Pancreas (tissue), 10 donors: ENCODE measurements at regions not wholly inside any gene's neighbourhood (a gene's known extent, or its start where the extent isn't known, plus 50 kb on each side); places are given as distances from the start of the nearest gene placed in this dataset.

ENCODE experiments used
- ATAC-seq, 4 donors: fragments of 200-7000 bp; cut with Tn5 transposase; one replicate each; pipeline versions ENCODE4 v1.8.0 to v1.9.1; 2020; ENCODE audit warnings: mild to moderate bottlenecking in 4 of 4, moderate library complexity in 4 of 4
- DNase-seq, 6 donors: peaks; one replicate each; pipeline ENCODE4 v3.0.0-alpha.2; 2020
- FAIRE-seq: peaks from 2 replicates; lab custom pipeline; 2012; peaks lifted over from hg19 to GRCh38; lab: Jason Lieb, UNC
- H3K27ac ChIP-seq, 4 donors: fragments of 200-600 bp; sonication (generic); 1 replicate in 3 of 4; 2 replicates in 1 of 4; pipeline versions ENCODE4 v1.5.0 to v1.8.0; 2020
- H3K27me3 ChIP-seq, 4 donors: fragments of 200-600 bp; one replicate each; pipeline ENCODE4 v1.8.0; 2021
- H3K36me3 ChIP-seq, 3 donors: fragments of 200-600 bp; sonication (generic) in 1 of 3; one replicate each; pipeline versions ENCODE4 v1.5.0 to v1.8.0; 2020 to 2021
- H3K4me1 ChIP-seq, 3 donors: fragments of 200-600 bp; one replicate each; pipeline ENCODE4 v1.8.0; 2021
- H3K4me3 ChIP-seq, 4 donors: fragments of 200-600 bp; sonication (generic) in 2 of 4; one replicate each; pipeline versions ENCODE4 v1.5.0 to v1.8.0; 2020 to 2021
- H3K9me3 ChIP-seq, 4 donors: fragments of 200-600 bp; one replicate each; pipeline ENCODE4 v1.8.0; 2021
- CTCF ChIP-seq, 4 donors: fragments of 200-600 bp; sonication (generic) in 3 of 4; IDR thresholded peaks; one replicate each; pipeline versions ENCODE4 v1.5.0 to v1.8.0; 2021; ENCODE audit warnings: antibody characterized with exemption in 4 of 4
- WGBS, 2 donors: extraction: QIAGEN DNeasy Blood & Tissue Kit; methylation state at CpG; one replicate each; pipeline ENCODE4 v1.1.7; 2013; 5-methylcytosine and 5-hydroxymethylcytosine counted together
- intact Hi-C, 3 donors: fragments of 100-400 bp; cut with DNase I; formaldehyde crosslinking; loops; one replicate each; pipeline versions ENCODE4 v1.11.1 to v1.14.2; 2022
- donor health status: healthy with polysubstance abuse.
- donor health status: DM: no; HTN: no; CAD: no; lungs with moderate emphysema.
- donor health status: DM: no; HTN: no; CAD: no.
- donor health status: control.
- donor health status: control.
- donor health status: Bipolar disorder and iron deficiency.
- donor health status: DM: yes; HTN: yes; CAD: no.
- donor health status: DM: no; HTN: no; CAD: no.
- donor health status: DM: no; HTN: no; CAD: no.
- donor health status: DM: yes; HTN: yes; CAD: no.

GRCh38 chr4:96036781-96037180 is 196.9 kb downstream of the PDHA2 start:
- Histone ChIP-seq H3K9me3 (no peaks in the 10 kb centered on the region), H3K27me3 (no peaks in the 10 kb centered on the region), H3K36me3 (no peaks in the 10 kb centered on the region), H3K27ac (no peak overlapping the region), H3K4me1 (no peaks in the 10 kb centered on the region), H3K4me3 (no peak overlapping the region)
- no peak for TF ChIP-seq CTCF (IDR thresholded peaks at IDR 0.05)
- ATAC-seq, result no peak
- intact Hi-C loops, result no loop called here
- 71 to 73% methylated on average over 3 of the region's 3 CpGs for WGBS, 2 donors
- DNase-seq, result no peak
- FAIRE-seq, result no peak

- no peak for FAIRE-seq
- no peaks in the 10 kb centered on the region for H3K36me3 ChIP-seq
- H3K27ac ChIP-seq, result no peak overlapping the region
- H3K9me3 ChIP-seq, result no peaks in the 10 kb centered on the region
- TF ChIP-seq CTCF (IDR thresholded peaks at IDR 0.05), result no peak
- ATAC-seq, result no peak
- intact Hi-C loops, result no loop called here
- DNase-seq, result no peak
- WGBS, 2 donors, result 76 to 85% methylated on average over 2 of the region's 2 CpGs
- no peak overlapping the region for H3K4me3 ChIP-seq
- no peaks in the 10 kb centered on the region for H3K4me1 ChIP-seq
- no peaks in the 10 kb centered on the region for H3K27me3 ChIP-seq
These were observed 197.8 kb downstream of the PDHA2 start for GRCh38 chr4:96037705-96038104.

- intact Hi-C loops, result no loop called here
- WGBS, 2 donors, result 15 to 22% methylated on average over 1 of the region's 1 CpG
- Histone ChIP-seq H3K4me1 (no peaks in the 10 kb centered on the region), H3K27me3 (no peaks in the 10 kb centered on the region), H3K36me3 (no peaks in the 10 kb centered on the region), H3K9me3 (no peaks in the 10 kb centered on the region), H3K4me3 (no peak overlapping the region), H3K27ac (no peak overlapping the region)
- FAIRE-seq, result no peak
- no peak for TF ChIP-seq CTCF (IDR thresholded peaks at IDR 0.05)
- no peak for DNase-seq
- no peak for ATAC-seq
These were observed 199.3 kb downstream of the PDHA2 start for GRCh38 chr4:96039217-96039616.

- H3K4me3 ChIP-seq, result no peak overlapping the region
- H3K36me3 ChIP-seq, result no peaks in the 10 kb centered on the region
- H3K27ac ChIP-seq, result no peak overlapping the region
- no peak for ATAC-seq
- H3K9me3 ChIP-seq, result no peaks in the 10 kb centered on the region
- intact Hi-C loops, result no loop called here
- no peak for TF ChIP-seq CTCF (IDR thresholded peaks at IDR 0.05)
- H3K27me3 ChIP-seq, result no peaks in the 10 kb centered on the region
- 52 to 55% methylated on average over 2 of the region's 2 CpGs for WGBS, 2 donors
- H3K4me1 ChIP-seq, result no peaks in the 10 kb centered on the region
- FAIRE-seq, result no peak
- no peak for DNase-seq
These were observed 200.0 kb downstream of the PDHA2 start for GRCh38 chr4:96039803-96040436.

GRCh38 chr4:96044971-96045370 is 205.1 kb downstream of the PDHA2 start:
- Histone ChIP-seq H3K36me3 (no peaks in the 10 kb centered on the region), H3K27me3 (no peaks in the 10 kb centered on the region), H3K27ac (no peak overlapping the region), H3K4me1 (no peaks in the 10 kb centered on the region), H3K4me3 (no peak overlapping the region), H3K9me3 (no peaks in the 10 kb centered on the region)
- intact Hi-C loops, result no loop called here
- TF ChIP-seq CTCF (IDR thresholded peaks at IDR 0.05), result no peak
- FAIRE-seq (no peak), ATAC-seq (no peak), DNase-seq (no peak)
- 56 to 58% methylated on average over 4 of the region's 4 CpGs for WGBS, 2 donors
